ENCODE measurements at regions not wholly inside any gene's neighbourhood (a gene's known extent, or its start where the extent isn't known, plus 50 kb on each side); places are given as distances from the start of the nearest gene placed in this dataset.

- H3K9ac ChIP-seq (ENCODE audit: low read length), result no peak overlapping the region
- H2BK120ac ChIP-seq (ENCODE audit: low read depth, low read length), result no peak overlapping the region
- H3K14ac ChIP-seq (ENCODE audit: low read length in 2 of 2), result no peak overlapping the region
- H3K4me1 ChIP-seq (ENCODE audit: control insufficient read depth, insufficient read depth, low read depth, low read length), result no peaks in the 10 kb centered on the region
- no peak overlapping the region for H2BK5ac ChIP-seq (ENCODE audit: low read depth, low read length, poor library complexity, severe bottlenecking)
- H3K4me3 ChIP-seq (ENCODE audit: insufficient read depth in 1 of 2, low read depth in 1 of 2, low read length in 2 of 2), result no peak overlapping the region
- H3K79me1 ChIP-seq (replicated peaks; ENCODE audit: low read length, poor library complexity, severe bottlenecking), result no peaks in the 10 kb centered on the region
- H4K8ac ChIP-seq (ENCODE audit: low read length), result no peak overlapping the region
- no peak overlapping the region for H3K4ac ChIP-seq (ENCODE audit: low read depth in 1 of 2, low read length in 2 of 2)
- WGBS, result 88% methylated on average over 2 of the region's 2 CpGs
- H3K27me3 ChIP-seq (ENCODE audit: control insufficient read depth in 1 of 2, insufficient read depth in 1 of 2, low read length in 2 of 2), result no peaks in the 10 kb centered on the region
- H3K4me2 ChIP-seq (ENCODE audit: low read length, poor library complexity, severe bottlenecking), result no peak overlapping the region
- H2AFZ ChIP-seq (ENCODE audit: low read depth, low read length), result no peak overlapping the region
- H2AK5ac ChIP-seq (ENCODE audit: low read length, severe bottlenecking), result no peak overlapping the region
- no peak for DNase-seq
- no peaks in the 10 kb centered on the region for H3K9me3 ChIP-seq (ENCODE audit: control insufficient read depth, low read length)
- no peak overlapping the region for H2BK12ac ChIP-seq (ENCODE audit: low read length in 2 of 2)
- no peak overlapping the region for H4K91ac ChIP-seq (ENCODE audit: low read length)
- H3K27ac ChIP-seq (ENCODE audit: low read length, poor library complexity, severe bottlenecking), result no peak overlapping the region
- H3K18ac ChIP-seq (ENCODE audit: low read depth in 1 of 2, low read length in 2 of 2), result no peak overlapping the region
- no peaks in the 10 kb centered on the region for H3K36me3 ChIP-seq (ENCODE audit: control insufficient read depth in 1 of 2, insufficient read depth in 2 of 2, low read depth in 1 of 2, low read length in 2 of 2)
- no peak overlapping the region for H3K23ac ChIP-seq (ENCODE audit: low read length in 2 of 2)
- H2BK15ac ChIP-seq (ENCODE audit: low read depth, poor library complexity, severe bottlenecking), result no peak overlapping the region
These were observed 50.7 kb upstream of the ATP8B1 start for GRCh38 chr18:57853864-57854263.

GRCh38 chr18:57853133-57853532 is 50.0 kb upstream of the ATP8B1 start:
- Histone ChIP-seq H3K4me2 (ENCODE audit: low read length, poor library complexity, severe bottlenecking) (no peak overlapping the region), H3K9ac (ENCODE audit: low read length) (no peak overlapping the region), H3K14ac (ENCODE audit: low read length in 2 of 2) (no peak overlapping the region), H3K27ac (ENCODE audit: low read length, poor library complexity, severe bottlenecking) (no peak overlapping the region), H2BK12ac (ENCODE audit: low read length in 2 of 2) (no peak overlapping the region), H3K23ac (ENCODE audit: low read length in 2 of 2) (no peak overlapping the region), H2AK5ac (ENCODE audit: low read length, severe bottlenecking) (no peak overlapping the region), H3K18ac (ENCODE audit: low read depth in 1 of 2, low read length in 2 of 2) (no peak overlapping the region), H2AFZ (ENCODE audit: low read depth, low read length) (no peak overlapping the region), H4K91ac (ENCODE audit: low read length) (no peak overlapping the region), H3K4me1 (ENCODE audit: control insufficient read depth, insufficient read depth, low read depth, low read length) (no peaks in the 10 kb centered on the region), H3K27me3 (ENCODE audit: control insufficient read depth in 1 of 2, insufficient read depth in 1 of 2, low read length in 2 of 2) (no peaks in the 10 kb centered on the region), H2BK15ac (ENCODE audit: low read depth, poor library complexity, severe bottlenecking) (no peak overlapping the region), H3K36me3 (ENCODE audit: control insufficient read depth in 1 of 2, insufficient read depth in 2 of 2, low read depth in 1 of 2, low read length in 2 of 2) (no peaks in the 10 kb centered on the region), H2BK5ac (ENCODE audit: low read depth, low read length, poor library complexity, severe bottlenecking) (no peak overlapping the region), H3K4me3 (ENCODE audit: insufficient read depth in 1 of 2, low read depth in 1 of 2, low read length in 2 of 2) (no peak overlapping the region), H3K79me1 (replicated peaks; ENCODE audit: low read length, poor library complexity, severe bottlenecking) (no peaks in the 10 kb centered on the region), H3K4ac (ENCODE audit: low read depth in 1 of 2, low read length in 2 of 2) (no peak overlapping the region), H2BK120ac (ENCODE audit: low read depth, low read length) (no peak overlapping the region), H4K8ac (ENCODE audit: low read length) (no peak overlapping the region), H3K9me3 (ENCODE audit: control insufficient read depth, low read length) (no peaks in the 10 kb centered on the region)
- 100% methylated on average over 1 of the region's 3 CpGs for WGBS
- no peak for DNase-seq

Measured in mesenchymal stem cell (in vitro differentiated cells and primary cell).